ENCODE measurements at regions not wholly inside any gene's neighbourhood (a gene's known extent, or its start where the extent isn't known, plus 50 kb on each side); places are given as distances from the start of the nearest gene placed in this dataset.
"Not testable (repeated sequence)": the region's sequence is repeated elsewhere in the genome, so short reads cannot be mapped to it uniquely, and the experiment has no call there.

- DNase-seq (ENCODE audit: low read depth in 2 of 2), result no peak
Measured at GRCh38 chr3:194014756-194015155, 121.2 kb upstream of the HES1 start.

GRCh38 chr3:194019398-194020165 lies 116.4 kb upstream of the HES1 start:
- DNase-seq (ENCODE audit: low read depth in 2 of 2), result no peak

DNA sequence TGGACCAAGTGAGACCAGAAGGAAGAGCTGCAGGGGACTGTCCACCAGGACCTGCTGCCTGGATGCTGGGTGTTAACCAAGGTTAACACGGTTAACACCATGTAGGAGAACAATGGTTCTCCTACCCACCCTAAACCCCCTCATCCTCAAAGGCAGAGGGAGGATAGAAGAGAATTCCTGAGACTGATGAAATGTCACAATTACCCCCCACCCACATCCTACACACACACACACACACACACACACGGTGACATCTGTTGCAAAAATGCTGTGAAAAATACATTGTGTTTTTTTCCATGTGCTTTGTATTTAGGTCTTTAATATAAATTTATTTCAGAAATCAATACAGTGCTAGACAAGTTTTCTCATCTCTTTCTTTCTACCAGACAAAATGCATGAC lies 113.9 kb upstream of the HES1 start:
- DNase-seq (ENCODE audit: low read depth in 2 of 2), result no peak

GRCh38 chr3:194022816-194023215 lies 113.1 kb upstream of the HES1 start:
- no peak for DNase-seq (ENCODE audit: low read depth in 2 of 2)

- no peak for DNase-seq (ENCODE audit: low read depth in 2 of 2)
Measured at GRCh38 chr3:194023501-194024280, 112.3 kb upstream of the HES1 start.

GRCh38 chr3:194025119-194025518 lies 110.8 kb upstream of the HES1 start:
- DNase-seq (ENCODE audit: low read depth in 2 of 2), result no peak

- DNase-seq (ENCODE audit: low read depth in 2 of 2), result no peak
Measured at GRCh38 chr3:194025951-194026350, 110.0 kb upstream of the HES1 start.

- no peak for DNase-seq (ENCODE audit: low read depth in 2 of 2)
Measured at GRCh38 chr3:194028434-194029004, 107.4 kb upstream of the HES1 start.

DNA sequence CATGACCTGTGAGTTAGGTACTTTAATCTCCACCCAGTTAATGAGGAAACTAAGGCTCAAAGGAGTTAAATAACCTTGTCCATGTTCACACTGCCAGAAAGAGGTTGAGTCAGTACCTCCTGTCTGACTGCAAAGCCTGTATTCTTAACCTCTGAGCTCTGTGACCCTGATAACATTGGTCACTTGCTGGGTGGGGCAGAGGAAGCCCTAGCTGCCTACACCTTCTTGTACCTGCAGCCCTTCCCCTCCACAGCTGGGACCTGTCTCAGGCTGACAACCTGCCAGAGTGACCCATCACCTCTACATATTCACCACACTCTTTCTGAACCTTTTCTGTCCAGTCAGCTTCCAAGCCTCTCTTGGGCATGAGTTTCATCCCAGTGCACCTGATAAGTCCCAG lies 106.1 kb upstream of the HES1 start:
- DNase-seq (ENCODE audit: low read depth in 2 of 2), result no peak

DNA sequence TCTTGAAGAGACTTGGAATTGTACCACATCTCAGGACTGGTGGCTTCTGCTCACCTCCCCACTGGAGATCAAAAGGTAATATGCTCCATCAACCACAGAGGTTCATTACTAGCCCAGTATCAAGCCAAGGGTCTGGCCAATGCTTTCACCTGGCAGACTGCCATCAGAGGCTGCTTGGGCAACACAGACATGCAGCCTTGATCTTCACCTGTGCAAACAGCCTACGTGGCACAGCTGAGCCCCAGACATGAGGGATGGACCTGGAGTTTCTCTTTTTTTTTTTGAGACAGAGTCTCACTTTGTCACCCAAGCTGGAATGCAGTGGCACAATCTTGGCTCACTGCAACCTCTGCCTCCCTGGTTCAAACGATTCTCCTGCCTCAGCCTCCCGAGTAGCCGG lies 105.6 kb upstream of the HES1 start:
- no peak for DNase-seq (ENCODE audit: low read depth in 2 of 2)

DNA sequence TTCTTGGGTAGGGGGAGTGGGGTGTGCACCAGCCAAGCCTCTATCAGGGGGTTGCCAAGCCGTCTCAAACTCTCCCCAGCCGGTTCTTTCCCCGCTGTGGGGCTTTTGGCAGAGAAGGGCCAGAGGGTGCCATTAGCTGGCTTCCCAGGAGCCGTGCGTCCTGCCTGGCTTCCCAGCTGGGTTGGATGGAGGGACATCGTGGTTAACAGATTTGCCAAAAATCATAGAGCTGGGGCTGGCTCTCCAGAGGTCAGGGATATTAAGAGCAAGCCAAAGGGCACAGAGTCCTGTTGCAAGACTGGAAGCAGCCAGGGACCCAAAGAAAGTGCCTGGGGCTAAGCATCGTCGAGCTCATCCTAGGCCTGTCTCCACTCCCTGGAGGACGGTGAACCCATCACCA lies 104.6 kb upstream of the HES1 start:
- DNase-seq (ENCODE audit: low read depth in 2 of 2), result no peak

DNA sequence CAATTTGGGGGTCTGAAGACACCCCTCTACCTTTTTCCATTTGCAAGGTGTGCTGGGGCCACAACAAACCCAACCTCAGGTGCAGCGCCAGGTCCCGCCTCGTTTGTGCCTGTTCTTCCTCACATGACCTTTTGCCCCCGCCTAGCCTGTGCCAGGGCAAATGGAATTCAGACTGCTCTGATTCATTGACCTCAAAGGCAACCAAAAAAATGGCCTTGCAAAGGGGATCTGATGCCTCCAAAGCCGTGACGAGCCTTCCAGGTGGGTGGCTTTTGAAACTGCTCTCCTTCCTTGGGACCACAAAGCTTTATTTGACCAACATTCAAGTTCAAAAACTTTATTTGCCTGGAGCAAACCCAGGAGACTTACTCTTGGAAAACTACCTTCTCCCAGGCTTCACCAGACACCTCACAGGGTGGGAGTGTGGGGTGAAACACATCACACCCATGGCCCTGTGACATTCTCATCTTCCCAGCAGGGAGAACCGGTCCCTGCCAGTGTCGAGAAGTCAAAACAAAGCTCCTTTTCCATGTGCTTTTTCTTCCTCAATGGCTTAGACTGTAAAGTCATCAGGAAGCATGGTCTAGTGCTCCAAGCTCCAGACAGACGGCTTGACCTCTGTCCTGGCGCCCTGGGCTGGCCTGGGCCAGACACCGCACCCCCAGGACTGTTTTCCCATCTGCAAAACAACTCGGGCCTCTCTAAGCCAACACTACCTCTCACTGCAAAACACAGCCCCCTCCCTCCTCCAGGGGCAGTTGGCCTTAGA lies 103.9 kb upstream of the HES1 start:
- DNase-seq (ENCODE audit: low read depth in 2 of 2), result no peak

- DNase-seq (ENCODE audit: low read depth in 2 of 2), result no peak
Measured at GRCh38 chr3:194032828-194033435, 103.0 kb upstream of the HES1 start.

DNA sequence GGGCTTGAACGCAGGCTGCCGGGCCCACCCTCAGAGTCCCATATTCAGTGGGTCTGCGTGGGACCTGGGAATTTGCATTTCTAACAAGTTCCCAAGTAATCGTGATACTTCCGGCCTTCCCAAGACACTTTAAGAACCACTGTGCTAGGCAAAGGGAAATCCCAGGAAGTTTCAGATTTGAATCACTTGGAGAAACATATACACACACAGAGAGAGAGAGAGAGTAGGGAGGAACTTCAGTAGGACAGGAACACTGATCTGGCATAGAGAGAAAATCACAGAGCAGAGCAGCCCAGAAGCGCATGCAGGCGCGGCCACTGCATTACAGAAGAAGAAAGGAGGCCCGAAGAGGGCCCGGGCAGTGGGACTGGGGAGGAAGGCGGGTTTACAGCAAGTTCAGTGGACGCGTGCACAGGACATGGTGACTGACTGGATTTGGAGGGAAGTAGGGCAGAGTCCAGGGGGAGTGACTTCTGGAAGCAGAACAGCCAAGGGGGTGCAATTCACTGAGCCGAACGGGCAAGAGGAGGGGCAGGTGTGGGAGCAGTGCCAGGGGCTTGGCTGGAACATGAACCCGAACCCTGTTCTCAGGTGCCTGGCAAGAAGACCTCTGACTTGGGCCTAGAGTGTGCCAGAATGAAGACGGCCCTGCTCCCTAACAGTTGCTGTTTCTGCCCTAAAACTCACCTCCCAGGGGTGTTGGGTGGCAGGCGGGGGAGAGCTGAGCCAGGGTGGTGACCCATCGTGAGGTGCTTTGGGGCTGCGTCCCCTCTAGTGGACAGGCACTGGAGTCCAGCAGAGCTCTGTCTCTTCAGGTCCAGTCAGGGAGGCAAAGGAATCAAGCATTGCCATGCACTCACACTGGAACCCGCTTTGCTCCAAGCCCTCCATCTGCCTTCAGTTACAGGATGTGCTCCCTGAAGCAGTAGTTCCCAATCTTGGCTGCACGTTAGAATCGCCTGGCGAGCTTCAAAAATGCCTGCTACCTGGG lies 101.3 kb upstream of the HES1 start:
- DNase-seq (ENCODE audit: low read depth in 2 of 2), result no peak

- DNase-seq (ENCODE audit: low read depth in 2 of 2), result no peak
Measured at GRCh38 chr3:194035406-194036138, 100.4 kb upstream of the HES1 start.

- DNase-seq (ENCODE audit: low read depth in 2 of 2), result no peak
Measured at GRCh38 chr3:194036842-194037241, 99.1 kb upstream of the HES1 start.

GRCh38 chr3:194038346-194038745 lies 97.6 kb upstream of the HES1 start:
- DNase-seq (ENCODE audit: low read depth in 2 of 2), result not testable (repeated sequence)

GRCh38 chr3:194038960-194039359 lies 97.0 kb upstream of the HES1 start:
- no peak for DNase-seq (ENCODE audit: low read depth in 2 of 2)

DNA sequence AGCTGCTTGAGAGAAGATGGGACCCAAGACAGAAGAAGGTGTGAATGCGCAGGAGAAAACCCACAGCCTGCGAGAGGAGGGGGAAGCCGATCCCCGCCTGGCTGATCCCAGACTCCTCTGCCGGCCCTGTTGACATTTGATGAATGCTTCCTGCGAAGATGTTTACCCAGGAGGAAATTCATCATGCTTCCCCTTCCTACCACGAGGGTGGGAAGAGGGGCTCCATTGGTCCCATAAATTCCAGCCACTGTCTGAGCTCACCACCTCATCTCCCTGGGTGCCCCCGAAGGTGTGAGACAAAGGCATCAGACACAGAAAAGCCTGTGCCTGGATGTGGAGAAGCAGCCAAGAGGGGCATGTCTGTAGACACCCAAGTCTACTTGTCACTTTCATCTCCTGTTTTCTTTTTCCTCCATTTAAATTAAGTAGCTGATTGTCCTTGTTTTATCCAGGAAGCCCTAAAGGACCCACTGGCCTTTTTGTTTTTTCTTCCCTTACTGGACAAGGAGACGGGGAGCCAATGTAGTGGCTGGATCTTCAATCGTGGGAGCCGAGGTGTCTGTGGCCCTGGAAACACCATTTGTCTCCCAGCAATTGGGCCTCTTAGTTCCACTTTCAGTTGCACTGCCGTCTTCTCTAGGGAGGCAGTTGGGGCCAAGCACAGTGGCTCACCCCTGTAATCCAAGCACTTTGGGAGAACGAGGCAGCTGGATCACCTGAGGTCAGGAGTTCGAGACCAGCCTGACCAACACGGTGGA lies 95.3 kb upstream of the HES1 start:
- DNase-seq (ENCODE audit: low read depth in 2 of 2), result no peak
